ENCODE measurements at regions not wholly inside any gene's neighbourhood (a gene's known extent, or its start where the extent isn't known, plus 50 kb on each side); places are given as distances from the start of the nearest gene placed in this dataset.

DNA sequence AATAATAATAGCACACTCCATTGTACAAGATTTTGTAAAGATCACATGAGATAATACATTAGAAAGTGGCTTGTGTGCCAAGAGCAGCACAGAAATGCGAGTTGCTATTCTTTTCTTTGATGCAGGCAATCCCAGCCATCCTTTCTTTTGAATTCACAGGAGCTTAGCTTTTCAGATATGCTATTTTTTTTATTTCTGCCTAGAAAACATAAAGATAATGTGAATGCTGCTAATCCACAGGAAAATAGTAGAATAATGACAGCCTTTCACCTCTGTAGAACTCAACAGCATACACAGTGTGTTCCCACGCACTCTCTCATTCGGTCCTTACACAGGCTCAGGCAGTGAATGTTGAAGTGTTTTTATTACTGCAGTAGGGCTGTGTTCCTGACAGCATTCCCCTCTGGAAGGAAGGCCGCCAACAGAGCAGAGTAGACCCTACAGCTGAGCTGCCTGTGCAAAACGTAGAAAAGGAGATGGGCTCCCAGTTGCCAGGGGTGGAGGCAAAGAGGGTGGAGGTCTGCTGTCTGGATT, 138.8 kb upstream of the TAPT1 start:
- H3K9me2 ChIP-seq (ENCODE audit: insufficient read depth, low read length): no peaks in the 10 kb centered on the region
- no peaks in the 10 kb centered on the region for H3K9me3 ChIP-seq (ENCODE audit: low read length)
- H3K36me3 ChIP-seq (ENCODE audit: insufficient read depth, low read length): no peaks in the 10 kb centered on the region
- H3K27me3 ChIP-seq (ENCODE audit: insufficient read depth, low read depth, low read length): no peaks in the 10 kb centered on the region
- TF ChIP-seq EZH2 (IDR thresholded peaks at IDR 0.05; ENCODE audit: borderline replicate concordance, insufficient read depth, low read length, poor library complexity, severe bottlenecking) (no peak), MXI1 (conservative IDR thresholded peaks at IDR 0.05; ENCODE audit: poor library complexity, severe bottlenecking) (no peak), TAF1 (IDR thresholded peaks at IDR 0.05; ENCODE audit: low read depth) (no peak), EP300 (conservative IDR thresholded peaks at IDR 0.05; ENCODE audit: poor library complexity, severe bottlenecking) (no peak), SMC3 (conservative IDR thresholded peaks at IDR 0.05; ENCODE audit: poor library complexity) (no peak), RAD21 (conservative IDR thresholded peaks at IDR 0.05) (no peak), POLR2AphosphoS5 (IDR thresholded peaks at IDR 0.05) (no peak), CTCF (IDR thresholded peaks at IDR 0.05; ENCODE audit: poor library complexity, severe bottlenecking) (no peak)
- TF ChIP-seq, protein P1, sequence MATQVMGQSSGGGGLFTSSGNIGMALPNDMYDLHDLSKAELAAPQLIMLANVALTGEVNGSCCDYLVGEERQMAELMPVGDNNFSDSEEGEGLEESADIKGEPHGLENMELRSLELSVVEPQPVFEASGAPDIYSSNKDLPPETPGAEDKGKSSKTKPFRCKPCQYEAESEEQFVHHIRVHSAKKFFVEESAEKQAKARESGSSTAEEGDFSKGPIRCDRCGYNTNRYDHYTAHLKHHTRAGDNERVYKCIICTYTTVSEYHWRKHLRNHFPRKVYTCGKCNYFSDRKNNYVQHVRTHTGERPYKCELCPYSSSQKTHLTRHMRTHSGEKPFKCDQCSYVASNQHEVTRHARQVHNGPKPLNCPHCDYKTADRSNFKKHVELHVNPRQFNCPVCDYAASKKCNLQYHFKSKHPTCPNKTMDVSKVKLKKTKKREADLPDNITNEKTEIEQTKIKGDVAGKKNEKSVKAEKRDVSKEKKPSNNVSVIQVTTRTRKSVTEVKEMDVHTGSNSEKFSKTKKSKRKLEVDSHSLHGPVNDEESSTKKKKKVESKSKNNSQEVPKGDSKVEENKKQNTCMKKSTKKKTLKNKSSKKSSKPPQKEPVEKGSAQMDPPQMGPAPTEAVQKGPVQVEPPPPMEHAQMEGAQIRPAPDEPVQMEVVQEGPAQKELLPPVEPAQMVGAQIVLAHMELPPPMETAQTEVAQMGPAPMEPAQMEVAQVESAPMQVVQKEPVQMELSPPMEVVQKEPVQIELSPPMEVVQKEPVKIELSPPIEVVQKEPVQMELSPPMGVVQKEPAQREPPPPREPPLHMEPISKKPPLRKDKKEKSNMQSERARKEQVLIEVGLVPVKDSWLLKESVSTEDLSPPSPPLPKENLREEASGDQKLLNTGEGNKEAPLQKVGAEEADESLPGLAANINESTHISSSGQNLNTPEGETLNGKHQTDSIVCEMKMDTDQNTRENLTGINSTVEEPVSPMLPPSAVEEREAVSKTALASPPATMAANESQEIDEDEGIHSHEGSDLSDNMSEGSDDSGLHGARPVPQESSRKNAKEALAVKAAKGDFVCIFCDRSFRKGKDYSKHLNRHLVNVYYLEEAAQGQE (IDR thresholded peaks at IDR 0.05; ENCODE audit: borderline replicate concordance): no peak
- no peak overlapping the region for H3K4me2 ChIP-seq (ENCODE audit: low read length)
- H3K79me2 ChIP-seq (replicated peaks; ENCODE audit: insufficient read depth, low read length): no peaks in the 10 kb centered on the region
- H4K20me1 ChIP-seq (ENCODE audit: insufficient read depth): no peaks in the 10 kb centered on the region
- no peak overlapping the region for H3K4me3 ChIP-seq (ENCODE audit: low read length)
- H3K9ac ChIP-seq (ENCODE audit: low read length): no peak overlapping the region
- H3F3A ChIP-seq (ENCODE audit: insufficient read depth, low read length, poor library complexity, severe bottlenecking): no peaks in the 10 kb centered on the region
- H3K27ac ChIP-seq (ENCODE audit: low read length): no peak overlapping the region
- no peak overlapping the region for H2AFZ ChIP-seq (ENCODE audit: low read depth, low read length)

DNA sequence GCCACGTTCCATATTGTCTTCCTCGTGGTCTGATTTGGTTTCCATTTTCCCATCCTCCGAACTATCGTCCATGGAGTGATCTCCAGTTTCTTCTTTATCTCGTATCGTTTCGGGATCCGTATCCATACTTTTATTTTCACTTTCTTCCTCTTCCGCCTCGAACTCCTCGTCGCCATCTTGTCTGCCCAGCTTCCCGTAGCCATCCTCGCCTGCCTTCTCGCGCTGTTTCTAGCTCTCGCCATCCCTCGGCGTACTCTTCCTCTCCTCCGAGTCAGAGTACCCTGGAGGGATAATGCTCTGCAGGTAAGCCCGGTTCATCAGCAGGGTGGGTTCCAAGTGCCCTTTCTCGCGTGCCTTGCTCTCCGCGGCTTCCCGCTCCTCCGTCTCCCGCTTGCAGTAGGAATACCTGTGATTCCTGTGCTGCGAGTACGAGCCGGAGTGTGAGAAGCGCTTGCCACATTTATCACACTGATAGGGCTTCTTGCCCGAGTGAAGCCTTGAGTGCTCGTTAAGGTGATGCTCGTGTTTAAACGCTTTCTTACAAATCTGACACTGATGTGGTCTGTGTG, 134.5 kb upstream of the TAPT1 start:
- Histone ChIP-seq H3K27me3 (ENCODE audit: insufficient read depth, low read depth, low read length) (no peaks in the 10 kb centered on the region), H3K27ac (ENCODE audit: low read length) (no peak overlapping the region), H3K9me3 (ENCODE audit: low read length) (no peaks in the 10 kb centered on the region), H3K9ac (ENCODE audit: low read length) (no peak overlapping the region), H3K4me3 (ENCODE audit: low read length) (no peak overlapping the region), H2AFZ (ENCODE audit: low read depth, low read length) (no peak overlapping the region), H3F3A (ENCODE audit: insufficient read depth, low read length, poor library complexity, severe bottlenecking) (no peaks in the 10 kb centered on the region), H3K36me3 (ENCODE audit: insufficient read depth, low read length) (no peaks in the 10 kb centered on the region), H3K4me2 (ENCODE audit: low read length) (no peak overlapping the region), H3K79me2 (replicated peaks; ENCODE audit: insufficient read depth, low read length) (no peaks in the 10 kb centered on the region), H4K20me1 (ENCODE audit: insufficient read depth) (no peaks in the 10 kb centered on the region), H3K9me2 (ENCODE audit: insufficient read depth, low read length) (no peaks in the 10 kb centered on the region)
- TF ChIP-seq SMC3 (conservative IDR thresholded peaks at IDR 0.05; ENCODE audit: poor library complexity) (no peak), EZH2 (IDR thresholded peaks at IDR 0.05; ENCODE audit: borderline replicate concordance, insufficient read depth, low read length, poor library complexity, severe bottlenecking) (no peak), EP300 (conservative IDR thresholded peaks at IDR 0.05; ENCODE audit: poor library complexity, severe bottlenecking) (no peak), RAD21 (conservative IDR thresholded peaks at IDR 0.05) (no peak), CTCF (IDR thresholded peaks at IDR 0.05; ENCODE audit: poor library complexity, severe bottlenecking) (no peak), TAF1 (IDR thresholded peaks at IDR 0.05; ENCODE audit: low read depth) (no peak), MXI1 (conservative IDR thresholded peaks at IDR 0.05; ENCODE audit: poor library complexity, severe bottlenecking) (no peak), POLR2AphosphoS5 (IDR thresholded peaks at IDR 0.05) (no peak)
- TF ChIP-seq, protein P1 (IDR thresholded peaks at IDR 0.05; ENCODE audit: borderline replicate concordance): no peak
